Ovary (tissue), 3 donors: ENCODE measurements at regions not wholly inside any gene's neighbourhood (a gene's known extent, or its start where the extent isn't known, plus 50 kb on each side); places are given as distances from the start of the nearest gene placed in this dataset.

ENCODE experiments used
- POLR2A ChIP-seq: fragments of 450-650 bp; IDR thresholded peaks from one replicate; pipeline ENCODE4 v1.6.1; 2017; ENCODE audit warnings: antibody characterized with exemption, mild to moderate bottlenecking, moderate library complexity
- TF ChIP-seq, protein P1 (sequence below), 3 donors: fragments of 450-650 bp in 2 of 3; fragments of 200-600 bp in 1 of 3; IDR thresholded peaks; one replicate each; pipeline versions ENCODE4 v1.5.1 to v1.8.0; 2016 to 2022; ENCODE audit warnings: antibody characterized with exemption in 3 of 3, mild to moderate bottlenecking in 1 of 3
- donor health status: DM: no; HTN: no; CAD: no.

DNA sequence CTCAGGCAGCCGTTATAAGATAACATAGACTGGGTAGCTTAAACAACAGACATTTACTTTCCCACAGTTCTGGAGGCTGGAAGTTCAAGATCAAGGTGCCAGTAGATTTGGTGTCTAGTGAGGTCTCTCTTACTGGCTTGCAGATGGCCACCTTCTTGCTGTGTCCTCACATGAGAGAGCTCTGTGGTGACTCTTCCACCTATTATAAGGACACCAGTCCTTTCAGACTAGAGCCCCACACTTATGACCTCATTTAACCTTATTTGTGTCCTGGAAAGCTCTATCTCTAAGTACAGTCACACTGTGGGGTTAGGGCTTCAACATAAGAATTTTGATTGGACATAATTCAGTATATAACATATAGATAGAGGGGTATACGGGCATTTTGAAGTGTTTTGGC is 245.0 kb downstream of the UTRN start:
- TF ChIP-seq, protein P1, sequence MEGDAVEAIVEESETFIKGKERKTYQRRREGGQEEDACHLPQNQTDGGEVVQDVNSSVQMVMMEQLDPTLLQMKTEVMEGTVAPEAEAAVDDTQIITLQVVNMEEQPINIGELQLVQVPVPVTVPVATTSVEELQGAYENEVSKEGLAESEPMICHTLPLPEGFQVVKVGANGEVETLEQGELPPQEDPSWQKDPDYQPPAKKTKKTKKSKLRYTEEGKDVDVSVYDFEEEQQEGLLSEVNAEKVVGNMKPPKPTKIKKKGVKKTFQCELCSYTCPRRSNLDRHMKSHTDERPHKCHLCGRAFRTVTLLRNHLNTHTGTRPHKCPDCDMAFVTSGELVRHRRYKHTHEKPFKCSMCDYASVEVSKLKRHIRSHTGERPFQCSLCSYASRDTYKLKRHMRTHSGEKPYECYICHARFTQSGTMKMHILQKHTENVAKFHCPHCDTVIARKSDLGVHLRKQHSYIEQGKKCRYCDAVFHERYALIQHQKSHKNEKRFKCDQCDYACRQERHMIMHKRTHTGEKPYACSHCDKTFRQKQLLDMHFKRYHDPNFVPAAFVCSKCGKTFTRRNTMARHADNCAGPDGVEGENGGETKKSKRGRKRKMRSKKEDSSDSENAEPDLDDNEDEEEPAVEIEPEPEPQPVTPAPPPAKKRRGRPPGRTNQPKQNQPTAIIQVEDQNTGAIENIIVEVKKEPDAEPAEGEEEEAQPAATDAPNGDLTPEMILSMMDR (IDR thresholded peaks at IDR 0.05): no peak
- TF ChIP-seq POLR2A: no peak
